A673 (cell line): ENCODE measurements at regions not wholly inside any gene's neighbourhood (a gene's known extent, or its start where the extent isn't known, plus 50 kb on each side); places are given as distances from the start of the nearest gene placed in this dataset.

Experiments
- BruUV-seq: library from RNA; stranded (reverse); fragments of 400-500 nt; replicated peaks from 2 replicates; lab custom pipeline; 2021; lab: Mats Ljungman, UMichigan
- CTCF ChIA-PET: fragments of 300-600 bp; sonication (Branson Sonifier 250); formaldehyde crosslinking; loops from one replicate; lab custom pipeline; 2022; ENCODE audit warnings: antibody characterized with exemption; lab: Charles Lee
- POLR2A ChIA-PET: fragments of 300-600 bp; sonication (Branson Sonifier 250); formaldehyde crosslinking; loops from one replicate; lab custom pipeline; 2022; ENCODE audit warnings: antibody characterized with exemption; ENCODE audit not compliant: low non-redundant PET; lab: Charles Lee
- DNase-seq: peaks from one replicate; pipeline ENCODE4 v3.0.0-alpha.2; 2015; ENCODE audit warnings: low spot score
- H3K27ac ChIP-seq: fragments of 200-600 bp; sonication (generic); 2 replicates; pipeline ENCODE4 v1.5.1; 2016; ENCODE audit warnings: mixed run types, low read depth, mild to moderate bottlenecking, mixed read lengths, antibody characterized with exemption, low read length; ENCODE audit not compliant: poor library complexity, severe bottlenecking
- H3K27me3 ChIP-seq: fragments of 200-600 bp; sonication (generic); replicated peaks from 2 replicates; pipeline ENCODE4 v1.6.1; 2017; ENCODE audit warnings: mixed run types, low read depth, mild to moderate bottlenecking, mixed read lengths, antibody characterized with exemption, low read length; ENCODE audit not compliant: insufficient read depth, poor library complexity
- H3K36me3 ChIP-seq: fragments of 200-600 bp; sonication (generic); 2 replicates; pipeline ENCODE4 v1.6.1; 2016; ENCODE audit warnings: mixed run types, mild to moderate bottlenecking, mixed read lengths, antibody characterized with exemption, low read length; ENCODE audit not compliant: insufficient read depth, poor library complexity, severe bottlenecking
- H3K4me1 ChIP-seq: fragments of 200-600 bp; sonication (generic); 2 replicates; pipeline ENCODE4 v1.6.1; 2017; ENCODE audit warnings: mixed run types, mild to moderate bottlenecking, mixed read lengths, antibody characterized with exemption, low read length; ENCODE audit not compliant: insufficient read depth, poor library complexity, severe bottlenecking
- H3K4me3 ChIP-seq: fragments of 200-600 bp; sonication (generic); 2 replicates; pipeline ENCODE4 v1.5.1; 2016; ENCODE audit warnings: low read depth, mixed run types, mild to moderate bottlenecking, mixed read lengths, low read length; ENCODE audit not compliant: poor library complexity, severe bottlenecking
- H3K9me3 ChIP-seq: fragments of 200-600 bp; sonication (generic); 2 replicates; pipeline ENCODE4 v1.6.1; 2016; ENCODE audit warnings: mixed run types, low read depth, mild to moderate bottlenecking, mixed read lengths, antibody characterized with exemption, low read length; ENCODE audit not compliant: poor library complexity, severe bottlenecking
- EZH2 ChIP-seq: fragments of 200-600 bp; sonication (generic); IDR thresholded peaks from 2 replicates; pipeline ENCODE4 v1.6.1; 2017; ENCODE audit warnings: borderline replicate concordance, low read depth, mild to moderate bottlenecking, mixed read lengths, antibody characterized with exemption, low read length; ENCODE audit not compliant: poor library complexity, severe bottlenecking
- intact Hi-C: fragments of 100-400 bp; cut with micrococcal nuclease; formaldehyde crosslinking; loops from one replicate; pipeline ENCODE4 v1.10.0; 2022; ENCODE audit not compliant: unreplicated experiment
- TF ChIP-seq, protein P1 (sequence below): fragments of 300-800, 200-600 bp; sonication (generic); conservative IDR thresholded peaks from 2 replicates; pipeline ENCODE4 v1.5.1; 2017; ENCODE audit warnings: low read depth, mild to moderate bottlenecking, antibody characterized with exemption, low read length, moderate library complexity, mixed read lengths

DNA sequence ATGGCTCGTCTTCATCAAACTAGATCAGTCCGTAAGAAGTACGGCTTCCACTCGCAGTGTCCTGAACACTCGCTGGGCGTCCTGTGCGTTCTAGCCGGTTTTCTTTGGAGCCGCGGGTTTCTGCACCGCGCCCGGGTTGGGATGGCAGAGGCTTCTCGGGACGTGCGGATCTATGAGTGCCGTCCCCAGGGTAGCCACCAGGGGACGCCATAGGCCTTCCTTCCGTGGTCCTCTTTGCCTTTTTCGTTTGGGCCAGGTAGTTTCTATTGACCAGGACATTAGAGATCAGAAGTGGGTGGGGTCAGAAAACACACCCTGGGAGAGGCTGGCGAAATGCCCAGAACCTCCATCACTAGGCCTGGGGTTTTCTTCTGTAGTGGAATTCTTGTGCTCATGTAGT is 273.8 kb downstream of the FAM72C start:
- Histone ChIP-seq H3K27ac (no peak overlapping the region), H3K9me3 (no peaks in the 10 kb centered on the region), H3K27me3 (peaks cover 78% of the 10 kb centered on the region), H3K36me3 (no peaks in the 10 kb centered on the region), H3K4me3 (no peak overlapping the region), H3K4me1 (no peaks in the 10 kb centered on the region)
- ChIA-PET CTCF (no interaction called here), POLR2A (no interaction called here)
- TF ChIP-seq EZH2 = peak; percentile 43
- TF ChIP-seq, protein P1, sequence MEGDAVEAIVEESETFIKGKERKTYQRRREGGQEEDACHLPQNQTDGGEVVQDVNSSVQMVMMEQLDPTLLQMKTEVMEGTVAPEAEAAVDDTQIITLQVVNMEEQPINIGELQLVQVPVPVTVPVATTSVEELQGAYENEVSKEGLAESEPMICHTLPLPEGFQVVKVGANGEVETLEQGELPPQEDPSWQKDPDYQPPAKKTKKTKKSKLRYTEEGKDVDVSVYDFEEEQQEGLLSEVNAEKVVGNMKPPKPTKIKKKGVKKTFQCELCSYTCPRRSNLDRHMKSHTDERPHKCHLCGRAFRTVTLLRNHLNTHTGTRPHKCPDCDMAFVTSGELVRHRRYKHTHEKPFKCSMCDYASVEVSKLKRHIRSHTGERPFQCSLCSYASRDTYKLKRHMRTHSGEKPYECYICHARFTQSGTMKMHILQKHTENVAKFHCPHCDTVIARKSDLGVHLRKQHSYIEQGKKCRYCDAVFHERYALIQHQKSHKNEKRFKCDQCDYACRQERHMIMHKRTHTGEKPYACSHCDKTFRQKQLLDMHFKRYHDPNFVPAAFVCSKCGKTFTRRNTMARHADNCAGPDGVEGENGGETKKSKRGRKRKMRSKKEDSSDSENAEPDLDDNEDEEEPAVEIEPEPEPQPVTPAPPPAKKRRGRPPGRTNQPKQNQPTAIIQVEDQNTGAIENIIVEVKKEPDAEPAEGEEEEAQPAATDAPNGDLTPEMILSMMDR = peak; percentile 94
- intact Hi-C loops = no loop called here
- no TSS peak for BruUV-seq
- DNase-seq = peak; percentile 64

DNA sequence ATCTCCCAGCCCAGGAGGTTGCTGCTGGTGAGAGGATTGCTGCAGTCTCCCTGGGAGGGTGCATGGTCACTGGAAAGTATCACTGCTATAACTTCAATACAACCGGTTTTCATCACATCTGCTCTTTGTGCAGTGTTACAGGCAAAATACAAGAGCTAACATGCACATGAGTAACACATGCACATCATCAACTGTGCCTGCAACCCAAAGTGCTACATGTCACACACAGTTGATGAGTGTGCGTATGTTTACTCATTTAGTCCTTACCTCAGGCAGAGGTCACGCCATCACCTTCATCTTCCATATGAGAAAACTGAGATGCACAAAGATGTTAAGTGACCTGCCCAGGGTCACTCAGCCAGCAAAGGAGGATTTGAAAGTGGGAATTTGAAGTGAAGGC is 277.7 kb downstream of the FAM72C start:
- BruUV-seq = no TSS peak
- no peak for DNase-seq
- CTCF ChIA-PET = no interaction called here
- Histone ChIP-seq H3K36me3 (no peaks in the 10 kb centered on the region), H3K9me3 (no peaks in the 10 kb centered on the region), H3K27me3 (peaks cover 89% of the 10 kb centered on the region), H3K4me1 (no peaks in the 10 kb centered on the region), H3K27ac (no peak overlapping the region), H3K4me3 (no peak overlapping the region)
- POLR2A ChIA-PET = no interaction called here
- intact Hi-C loops = no loop called here
- TF ChIP-seq EZH2 = no peak
- TF ChIP-seq, protein P1 = no peak

DNA sequence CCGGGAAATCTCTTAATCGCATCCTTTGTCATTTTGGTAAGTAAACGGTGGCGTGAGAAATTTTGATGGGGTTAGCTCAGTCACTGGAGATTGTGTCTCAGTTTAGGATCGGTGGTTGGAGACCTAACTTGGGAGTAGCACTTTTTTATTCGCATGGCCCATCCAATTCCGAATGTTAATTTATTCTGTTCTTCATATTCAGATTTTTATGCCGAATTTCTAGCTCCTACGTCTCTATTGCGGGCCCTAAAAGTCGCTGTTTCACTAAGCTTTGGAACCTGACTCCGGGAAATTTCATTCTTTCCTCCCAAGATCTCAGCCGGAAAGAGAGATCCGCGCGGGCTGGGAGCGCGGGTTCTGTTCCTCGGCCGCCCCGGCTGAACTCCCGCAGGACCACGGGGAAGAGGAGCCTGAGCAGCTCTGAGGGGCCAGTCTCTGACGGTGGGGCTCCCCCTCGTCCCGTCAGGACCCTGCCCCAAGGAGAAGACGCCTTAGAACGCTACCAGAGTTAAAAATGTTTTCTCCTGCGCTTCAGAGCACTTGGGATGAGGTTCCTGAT is 279.7 kb downstream of the FAM72C start:
- H3K9me3 ChIP-seq = no peaks in the 10 kb centered on the region
- no peak overlapping the region for H3K4me3 ChIP-seq
- TF ChIP-seq, protein P1 = no peak
- TF ChIP-seq EZH2 = peak; percentile 88
- BruUV-seq = no TSS peak
- ChIA-PET POLR2A (no interaction called here), CTCF (no interaction called here)
- no peak for DNase-seq
- H3K27me3 ChIP-seq = peaks cover 81% of the 10 kb centered on the region
- H3K4me1 ChIP-seq = no peaks in the 10 kb centered on the region
- intact Hi-C loops = no loop called here
- H3K27ac ChIP-seq = no peak overlapping the region
- no peaks in the 10 kb centered on the region for H3K36me3 ChIP-seq
